KMS-11 (cell line): ENCODE measurements at regions not wholly inside any gene's neighbourhood (a gene's known extent, or its start where the extent isn't known, plus 50 kb on each side); places are given as distances from the start of the nearest gene placed in this dataset.

Experiments
- H2AFZ ChIP-seq: fragments of 200-600 bp; sonication (generic); 2 replicates; pipeline ENCODE4 v1.6.1; 2016; ENCODE audit warnings: antibody characterized with exemption, mixed run types, low read depth
- H3K27ac ChIP-seq: fragments of 200-600 bp; sonication (generic); 2 replicates; pipeline ENCODE4 v1.6.1; 2016; ENCODE audit warnings: mild to moderate bottlenecking, mixed run types
- H3K27me3 ChIP-seq: fragments of 200-600 bp; sonication (generic); 2 replicates; pipeline ENCODE4 v1.6.1; 2017; ENCODE audit warnings: mild to moderate bottlenecking, low read depth, mixed run types, moderate library complexity; ENCODE audit not compliant: insufficient read depth
- H3K36me3 ChIP-seq: fragments of 200-600 bp; sonication (generic); 2 replicates; pipeline ENCODE4 v1.6.1; 2017; ENCODE audit warnings: mild to moderate bottlenecking, mixed run types; ENCODE audit not compliant: insufficient read depth
- H3K4me1 ChIP-seq: fragments of 200-600 bp; sonication (generic); 2 replicates; pipeline ENCODE4 v1.6.1; 2016; ENCODE audit warnings: mild to moderate bottlenecking, low read depth, mixed run types; ENCODE audit not compliant: poor library complexity, severe bottlenecking
- H3K4me2 ChIP-seq: fragments of 200-600 bp; sonication (generic); 2 replicates; pipeline ENCODE4 v1.7.0; 2016; ENCODE audit warnings: mild to moderate bottlenecking, mixed run types
- H3K4me3 ChIP-seq: fragments of 200-600 bp; sonication (generic); IDR thresholded peaks from 2 replicates; pipeline ENCODE4 v1.6.1; 2017; ENCODE audit warnings: low read depth, low read length, mixed read lengths; ENCODE audit not compliant: insufficient read depth
- H3K79me2 ChIP-seq: fragments of 200-600 bp; sonication (generic); 2 replicates; pipeline ENCODE4 v1.6.1; 2016; ENCODE audit warnings: low read depth, mixed run types; ENCODE audit not compliant: insufficient read depth
- H3K9ac ChIP-seq: fragments of 200-600 bp; sonication (generic); 2 replicates; pipeline ENCODE4 v1.6.1; 2016; ENCODE audit warnings: mild to moderate bottlenecking, mixed run types
- H4K20me1 ChIP-seq: fragments of 200-600 bp; sonication (generic); 2 replicates; pipeline ENCODE4 v1.6.1; 2016; ENCODE audit warnings: mild to moderate bottlenecking, mixed run types; ENCODE audit not compliant: insufficient read depth
- CTCF ChIP-seq: fragments of 200-600 bp; sonication (generic); conservative IDR thresholded peaks from 2 replicates; pipeline ENCODE4 v1.6.1; 2017; ENCODE audit warnings: low read depth, mild to moderate bottlenecking, antibody characterized with exemption, low read length, moderate library complexity, mixed read lengths

GRCh38 chr10:9010931-9011670, 956.6 kb downstream of the GATA3 start:
- Histone ChIP-seq H3K27ac (no peak overlapping the region), H4K20me1 (no peaks in the 10 kb centered on the region), H2AFZ (no peak overlapping the region), H3K36me3 (no peaks in the 10 kb centered on the region), H3K27me3 (no peaks in the 10 kb centered on the region), H3K79me2 (no peaks in the 10 kb centered on the region), H3K9ac (no peak overlapping the region), H3K4me2 (no peak overlapping the region), H3K4me3 (no peak overlapping the region), H3K4me1 (no peaks in the 10 kb centered on the region)
- TF ChIP-seq CTCF: no peak

- no peaks in the 10 kb centered on the region for H4K20me1 ChIP-seq
- no peaks in the 10 kb centered on the region for H3K4me1 ChIP-seq
- H2AFZ ChIP-seq: no peak overlapping the region
- no peaks in the 10 kb centered on the region for H3K27me3 ChIP-seq
- H3K4me3 ChIP-seq: no peak overlapping the region
- TF ChIP-seq CTCF: no peak
- H3K4me2 ChIP-seq: no peak overlapping the region
- H3K27ac ChIP-seq: no peak overlapping the region
- no peaks in the 10 kb centered on the region for H3K79me2 ChIP-seq
- no peaks in the 10 kb centered on the region for H3K36me3 ChIP-seq
- no peak overlapping the region for H3K9ac ChIP-seq
Measured at GRCh38 chr10:9012312-9012711, 957.8 kb downstream of the GATA3 start.

GRCh38 chr10:9015005-9015404, 960.5 kb downstream of the GATA3 start:
- Histone ChIP-seq H3K27ac (no peak overlapping the region), H4K20me1 (no peaks in the 10 kb centered on the region), H3K4me2 (no peak overlapping the region), H3K79me2 (no peaks in the 10 kb centered on the region), H3K36me3 (no peaks in the 10 kb centered on the region), H2AFZ (no peak overlapping the region), H3K27me3 (no peaks in the 10 kb centered on the region), H3K4me3 (no peak overlapping the region), H3K9ac (no peak overlapping the region), H3K4me1 (no peaks in the 10 kb centered on the region)
- no peak for TF ChIP-seq CTCF

GRCh38 chr10:9015447-9015846, 961.0 kb downstream of the GATA3 start:
- no peak for TF ChIP-seq CTCF
- no peak overlapping the region for H3K4me2 ChIP-seq
- H4K20me1 ChIP-seq: no peaks in the 10 kb centered on the region
- H3K27me3 ChIP-seq: no peaks in the 10 kb centered on the region
- H3K4me1 ChIP-seq: no peaks in the 10 kb centered on the region
- H3K27ac ChIP-seq: no peak overlapping the region
- H3K36me3 ChIP-seq: no peaks in the 10 kb centered on the region
- H2AFZ ChIP-seq: no peak overlapping the region
- no peak overlapping the region for H3K9ac ChIP-seq
- H3K79me2 ChIP-seq: no peaks in the 10 kb centered on the region
- H3K4me3 ChIP-seq: no peak overlapping the region
